22Rv1 (cell line): ENCODE measurements at regions not wholly inside any gene's neighbourhood (a gene's known extent, or its start where the extent isn't known, plus 50 kb on each side); places are given as distances from the start of the nearest gene placed in this dataset.

Experiments
- H3K27ac ChIP-seq: fragments of 450-650 bp; 2 replicates; pipeline ENCODE4 v1.5.1; 2017
- ZFX ChIP-seq: fragments of 450-650 bp; IDR thresholded peaks from 2 replicates; pipeline ENCODE4 v1.6.1; 2017; ENCODE audit warnings: antibody characterized with exemption, borderline replicate concordance
- TF ChIP-seq, protein P1 (sequence below): fragments of 450-650 bp; IDR thresholded peaks from 2 replicates; pipeline ENCODE4 v1.5.1; 2017; ENCODE audit warnings: mild to moderate bottlenecking

DNA sequence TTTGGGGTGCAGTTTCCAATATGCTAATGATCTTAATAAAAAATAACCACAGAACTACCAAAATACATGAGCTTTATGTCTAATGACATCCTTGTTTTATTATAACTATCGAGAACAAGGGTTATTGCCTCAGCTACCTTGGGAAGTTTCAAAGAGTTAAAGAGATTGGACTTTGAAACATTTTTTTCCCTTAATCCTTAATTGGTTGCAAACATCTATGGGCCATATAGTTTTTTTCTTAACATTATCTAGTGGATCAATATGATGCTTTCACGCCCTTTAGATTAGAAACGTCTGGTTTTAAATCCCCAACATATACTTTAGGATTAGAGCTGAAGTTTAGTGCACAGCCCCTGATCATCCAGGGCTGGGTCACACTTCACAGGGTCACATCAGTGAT, 219.2 kb upstream of the SGO1 start:
- TF ChIP-seq, protein P1, sequence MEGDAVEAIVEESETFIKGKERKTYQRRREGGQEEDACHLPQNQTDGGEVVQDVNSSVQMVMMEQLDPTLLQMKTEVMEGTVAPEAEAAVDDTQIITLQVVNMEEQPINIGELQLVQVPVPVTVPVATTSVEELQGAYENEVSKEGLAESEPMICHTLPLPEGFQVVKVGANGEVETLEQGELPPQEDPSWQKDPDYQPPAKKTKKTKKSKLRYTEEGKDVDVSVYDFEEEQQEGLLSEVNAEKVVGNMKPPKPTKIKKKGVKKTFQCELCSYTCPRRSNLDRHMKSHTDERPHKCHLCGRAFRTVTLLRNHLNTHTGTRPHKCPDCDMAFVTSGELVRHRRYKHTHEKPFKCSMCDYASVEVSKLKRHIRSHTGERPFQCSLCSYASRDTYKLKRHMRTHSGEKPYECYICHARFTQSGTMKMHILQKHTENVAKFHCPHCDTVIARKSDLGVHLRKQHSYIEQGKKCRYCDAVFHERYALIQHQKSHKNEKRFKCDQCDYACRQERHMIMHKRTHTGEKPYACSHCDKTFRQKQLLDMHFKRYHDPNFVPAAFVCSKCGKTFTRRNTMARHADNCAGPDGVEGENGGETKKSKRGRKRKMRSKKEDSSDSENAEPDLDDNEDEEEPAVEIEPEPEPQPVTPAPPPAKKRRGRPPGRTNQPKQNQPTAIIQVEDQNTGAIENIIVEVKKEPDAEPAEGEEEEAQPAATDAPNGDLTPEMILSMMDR: no peak
- no peak for TF ChIP-seq ZFX

DNA sequence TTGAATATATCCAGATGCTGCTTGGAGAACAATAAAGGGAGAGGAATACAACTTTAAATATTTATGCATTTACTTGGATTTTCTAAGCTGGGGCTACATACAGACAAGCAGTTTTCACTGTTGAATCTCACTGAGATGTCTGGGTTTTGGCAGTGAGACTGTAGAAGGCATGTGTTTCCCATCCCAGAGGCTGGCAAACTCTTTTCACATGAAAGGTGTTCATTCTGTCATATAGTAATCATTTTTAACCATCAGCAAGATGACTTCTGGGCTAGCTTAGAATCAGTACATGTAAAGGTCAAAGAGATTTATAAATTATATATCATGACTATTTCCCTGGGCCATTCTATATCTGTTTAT, 218.7 kb upstream of the SGO1 start:
- no peak overlapping the region for H3K27ac ChIP-seq
- TF ChIP-seq ZFX: no peak
- TF ChIP-seq, protein P1: no peak

More for the DNA sequence above, 219.2 kb upstream of the SGO1 start:
- no peak overlapping the region for H3K27ac ChIP-seq

GRCh38 chr3:20403986-20404740, 218.2 kb upstream of the SGO1 start:
- H3K27ac ChIP-seq: no peak overlapping the region
- no peak for TF ChIP-seq ZFX
- TF ChIP-seq, protein P1: no peak

- no peak for TF ChIP-seq ZFX
- TF ChIP-seq, protein P1: no peak
- H3K27ac ChIP-seq: no peak overlapping the region
Measured at GRCh38 chr3:20401253-20401652, 215.2 kb upstream of the SGO1 start.

DNA sequence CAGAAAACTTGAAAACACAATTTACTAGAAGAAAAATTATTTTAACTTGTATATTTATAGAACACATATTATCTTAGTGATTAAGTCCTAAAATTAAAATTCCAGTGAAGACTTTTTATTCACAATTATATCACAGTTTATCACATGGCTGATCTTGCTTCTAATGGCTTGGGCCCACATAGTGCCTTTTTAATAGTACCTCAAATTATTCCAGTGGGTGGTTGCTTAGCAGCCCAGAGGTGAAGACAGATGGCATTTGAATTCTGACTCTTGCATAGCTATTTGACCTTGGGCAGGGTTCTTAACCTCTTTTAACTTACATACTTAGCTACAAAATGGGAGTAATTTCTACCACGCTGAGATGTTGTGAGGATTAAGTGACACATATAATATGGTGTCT, 214.7 kb upstream of the SGO1 start:
- TF ChIP-seq ZFX: no peak
- TF ChIP-seq, protein P1: no peak
- no peak overlapping the region for H3K27ac ChIP-seq

GRCh38 chr3:20400281-20400680, 214.3 kb upstream of the SGO1 start:
- no peak overlapping the region for H3K27ac ChIP-seq
- no peak for TF ChIP-seq ZFX
- TF ChIP-seq, protein P1: no peak

- TF ChIP-seq ZFX: no peak
- TF ChIP-seq, protein P1: no peak
Measured at GRCh38 chr3:20396335-20396734, 210.3 kb upstream of the SGO1 start.

More at GRCh38 chr3:20396335-20396734, 210.3 kb upstream of the SGO1 start:
- no peak overlapping the region for H3K27ac ChIP-seq
